KOPT-K1 (cell line): ENCODE measurements at regions not wholly inside any gene's neighbourhood (a gene's known extent, or its start where the extent isn't known, plus 50 kb on each side); places are given as distances from the start of the nearest gene placed in this dataset.

Experiments used
- H3K27ac ChIP-seq: fragments of 200-600 bp; sonication (generic); 2 replicates; pipeline ENCODE4 v1.5.1; 2016; ENCODE audit warnings: antibody characterized with exemption, mild to moderate bottlenecking, low read depth, low read length; ENCODE audit not compliant: poor library complexity, severe bottlenecking
- H3K36me3 ChIP-seq: fragments of 200-600 bp; sonication (generic); 2 replicates; pipeline ENCODE4 v1.5.1; 2017; ENCODE audit warnings: antibody characterized with exemption, mild to moderate bottlenecking, low read length, moderate library complexity; ENCODE audit not compliant: insufficient read depth
- H3K9me3 ChIP-seq: fragments of 200-600 bp; sonication (generic); 2 replicates; pipeline ENCODE4 v1.5.1; 2017; ENCODE audit warnings: antibody characterized with exemption, low read length, mild to moderate bottlenecking; ENCODE audit not compliant: insufficient read depth, poor library complexity, severe bottlenecking

GRCh38 chr10:128738386-128738915, 612.2 kb upstream of the MKI67 start:
- H3K9me3 ChIP-seq, result no peaks in the 10 kb centered on the region
- H3K27ac ChIP-seq, result no peak overlapping the region
- no peaks in the 10 kb centered on the region for H3K36me3 ChIP-seq

DNA sequence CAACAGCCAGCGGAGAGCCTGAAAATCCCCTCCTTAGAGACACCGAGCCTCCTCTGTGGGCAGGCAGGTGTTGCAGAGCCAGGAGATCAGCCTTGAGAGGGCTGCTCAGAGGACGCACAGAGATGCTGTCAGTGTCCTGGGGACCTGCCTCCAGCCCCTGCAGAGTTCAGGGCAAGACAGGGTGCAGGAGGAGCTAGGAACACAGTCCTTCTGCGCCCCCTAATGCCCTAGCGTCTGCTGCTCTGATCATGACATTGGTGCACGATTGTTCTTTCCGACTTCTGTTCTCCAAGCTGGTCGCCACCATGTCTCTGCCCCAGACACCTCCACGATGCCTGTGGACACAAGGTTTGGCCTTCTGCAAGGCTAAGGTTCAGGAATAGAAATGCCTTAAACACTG, 613.7 kb upstream of the MKI67 start:
- Histone ChIP-seq H3K36me3 (no peaks in the 10 kb centered on the region), H3K27ac (no peak overlapping the region), H3K9me3 (no peaks in the 10 kb centered on the region)

DNA sequence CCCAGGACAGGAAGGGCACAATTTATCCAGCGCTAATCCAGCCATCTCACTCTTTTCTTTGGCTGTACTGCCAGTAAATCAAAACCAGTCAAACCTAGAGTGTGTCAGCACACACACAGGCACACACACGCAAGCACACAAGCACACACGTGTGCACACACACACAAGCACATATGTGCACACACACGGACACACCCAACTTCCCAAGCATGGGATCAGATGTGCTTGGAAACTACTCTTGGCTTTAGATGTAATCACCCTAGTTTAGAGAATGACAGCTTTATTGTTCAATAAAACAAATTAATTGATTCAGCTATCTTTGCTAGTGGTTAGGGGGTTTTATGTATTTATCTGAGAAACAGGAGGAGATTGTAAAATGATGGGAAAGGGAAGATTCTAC, 615.0 kb upstream of the MKI67 start:
- Histone ChIP-seq H3K27ac (no peak overlapping the region), H3K9me3 (no peaks in the 10 kb centered on the region), H3K36me3 (no peaks in the 10 kb centered on the region)

- H3K36me3 ChIP-seq, result no peaks in the 10 kb centered on the region
- H3K27ac ChIP-seq, result no peak overlapping the region
- no peaks in the 10 kb centered on the region for H3K9me3 ChIP-seq
Observed at GRCh38 chr10:128741680-128742079, 615.5 kb upstream of the MKI67 start.

DNA sequence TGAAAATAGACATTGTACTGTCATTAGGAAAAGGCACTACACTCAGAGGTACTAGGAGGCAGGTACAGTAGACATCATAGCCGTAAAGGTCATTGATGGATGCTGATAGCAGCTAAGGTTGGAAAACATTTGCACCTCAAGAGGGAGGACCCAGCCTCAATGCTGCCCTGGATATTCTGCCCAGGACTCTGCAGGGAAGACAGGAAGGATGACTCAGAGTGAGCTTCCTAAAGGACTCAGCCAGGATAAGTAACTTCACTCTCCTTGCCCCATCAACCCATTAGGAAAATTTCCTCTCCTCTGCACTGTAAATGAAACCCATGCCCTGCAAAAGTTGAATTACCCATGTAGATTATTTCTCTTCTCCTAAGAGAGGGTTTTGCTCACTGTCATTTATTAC, 617.9 kb upstream of the MKI67 start:
- H3K27ac ChIP-seq, result no peak overlapping the region
- H3K9me3 ChIP-seq, result no peaks in the 10 kb centered on the region

GRCh38 chr10:128744811-128745305, 618.6 kb upstream of the MKI67 start:
- Histone ChIP-seq H3K27ac (no peak overlapping the region), H3K36me3 (no peaks in the 10 kb centered on the region), H3K9me3 (no peaks in the 10 kb centered on the region)

More for the DNA sequence above, 617.9 kb upstream of the MKI67 start:
- H3K36me3 ChIP-seq, result no peaks in the 10 kb centered on the region

DNA sequence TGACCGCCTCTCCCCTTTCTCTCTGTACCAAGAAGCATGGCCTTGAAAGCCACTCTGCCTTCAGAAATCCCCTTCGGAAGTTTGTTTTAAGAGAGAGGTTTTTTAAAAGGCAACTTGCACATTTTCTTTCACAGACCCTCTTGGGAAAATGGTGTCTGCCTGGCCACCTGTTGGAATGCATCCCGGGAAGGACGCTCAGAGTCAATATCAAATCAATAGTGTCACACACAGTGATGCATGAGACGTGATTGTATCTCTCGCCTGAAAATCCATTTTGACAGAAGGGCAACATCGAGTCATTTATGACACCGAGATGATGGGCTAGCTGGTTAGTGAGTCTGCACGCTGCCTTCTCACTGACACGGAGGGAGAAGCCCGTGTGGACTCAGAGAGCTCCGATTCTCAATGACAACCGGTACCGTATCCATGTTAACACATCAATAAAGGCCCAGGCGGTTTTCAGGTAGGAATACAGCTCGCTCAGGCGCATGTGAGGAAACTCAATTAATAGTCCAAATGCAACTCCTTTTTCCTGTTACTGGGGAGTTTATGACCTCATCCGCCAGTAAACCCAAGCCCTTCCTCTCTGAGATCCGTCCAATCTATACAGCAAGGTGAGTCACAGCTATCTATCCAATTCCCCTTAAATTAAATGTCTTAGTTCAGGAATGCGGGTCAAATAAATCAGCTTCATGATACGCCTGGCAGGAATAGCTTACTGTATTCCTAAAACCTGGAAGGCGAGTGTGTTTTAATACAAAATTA, 621.5 kb upstream of the MKI67 start:
- Histone ChIP-seq H3K9me3 (no peaks in the 10 kb centered on the region), H3K36me3 (no peaks in the 10 kb centered on the region)

GRCh38 chr10:128751284-128751683, 625.1 kb upstream of the MKI67 start:
- Histone ChIP-seq H3K9me3 (no peaks in the 10 kb centered on the region), H3K36me3 (no peaks in the 10 kb centered on the region), H3K27ac (no peak overlapping the region)

More for the DNA sequence above, 621.5 kb upstream of the MKI67 start:
- H3K27ac ChIP-seq, result no peak overlapping the region

- Histone ChIP-seq H3K36me3 (no peaks in the 10 kb centered on the region), H3K9me3 (no peaks in the 10 kb centered on the region), H3K27ac (no peak overlapping the region)
Observed at GRCh38 chr10:128751851-128752250, 625.6 kb upstream of the MKI67 start.

GRCh38 chr10:128759174-128759573, 633.0 kb upstream of the MKI67 start:
- Histone ChIP-seq H3K9me3 (no peaks in the 10 kb centered on the region), H3K27ac (no peak overlapping the region), H3K36me3 (no peaks in the 10 kb centered on the region)

- no peaks in the 10 kb centered on the region for H3K9me3 ChIP-seq
- H3K36me3 ChIP-seq, result no peaks in the 10 kb centered on the region
- H3K27ac ChIP-seq, result no peak overlapping the region
Observed at GRCh38 chr10:128763588-128763987, 637.4 kb upstream of the MKI67 start.

GRCh38 chr10:128764190-128764589, 638.0 kb upstream of the MKI67 start:
- no peak overlapping the region for H3K27ac ChIP-seq
- no peaks in the 10 kb centered on the region for H3K9me3 ChIP-seq
- no peaks in the 10 kb centered on the region for H3K36me3 ChIP-seq

DNA sequence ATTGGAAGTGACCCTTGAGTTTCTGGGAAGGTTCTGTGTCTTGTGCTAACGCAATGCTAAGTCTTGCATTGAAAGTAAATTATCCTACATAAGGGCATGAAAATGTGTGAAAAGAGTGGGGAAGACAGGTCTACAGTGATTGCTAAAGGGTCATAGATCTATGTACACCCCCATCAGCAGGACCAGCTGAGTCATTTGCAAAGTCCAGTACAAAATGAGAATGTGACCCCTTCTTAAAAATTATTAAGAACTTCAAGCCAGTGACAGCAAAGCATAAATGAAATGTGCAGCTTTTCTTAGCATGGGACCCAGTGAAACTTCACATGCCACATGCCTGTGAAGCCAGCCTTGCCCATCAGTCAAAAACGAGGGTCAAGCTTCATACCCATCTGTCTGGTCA, 640.7 kb upstream of the MKI67 start:
- H3K36me3 ChIP-seq, result no peaks in the 10 kb centered on the region
- no peak overlapping the region for H3K27ac ChIP-seq
- no peaks in the 10 kb centered on the region for H3K9me3 ChIP-seq

GRCh38 chr10:128774979-128775378, 648.8 kb upstream of the MKI67 start:
- Histone ChIP-seq H3K9me3 (no peaks in the 10 kb centered on the region), H3K36me3 (no peaks in the 10 kb centered on the region), H3K27ac (no peak overlapping the region)

- Histone ChIP-seq H3K9me3 (no peaks in the 10 kb centered on the region), H3K36me3 (no peaks in the 10 kb centered on the region), H3K27ac (no peak overlapping the region)
Observed at GRCh38 chr10:128775743-128776142, 649.5 kb upstream of the MKI67 start.

GRCh38 chr10:128776673-128777252, 650.5 kb upstream of the MKI67 start:
- Histone ChIP-seq H3K36me3 (no peaks in the 10 kb centered on the region), H3K27ac (no peak overlapping the region), H3K9me3 (no peaks in the 10 kb centered on the region)
